ENCODE measurements at regions not wholly inside any gene's neighbourhood (a gene's known extent, or its start where the extent isn't known, plus 50 kb on each side); places are given as distances from the start of the nearest gene placed in this dataset.

GRCh38 chr15:62362144-62362543 is 197.1 kb upstream of the C2CD4B start:
- DNase-seq (ENCODE audit: low spot score) = no peak
- H3K36me3 ChIP-seq (ENCODE audit: control insufficient read depth in 4 of 4, insufficient read depth in 3 of 4, low read depth in 1 of 4, low read length in 3 of 4) = no peaks in the 10 kb centered on the region
- H3K27me3 ChIP-seq (ENCODE audit: control insufficient read depth in 4 of 4, insufficient read depth in 4 of 4, low read length in 3 of 4) = peaks cover 0 to 5% (median 1%) of the 10 kb centered on the region in 4 donors
- H3K9me3 ChIP-seq (ENCODE audit: control insufficient read depth in 4 of 4, low read length in 3 of 4) = no peaks in the 10 kb centered on the region
- no peak overlapping the region for H3K4me3 ChIP-seq (ENCODE audit: low read depth in 1 of 3, low read length in 3 of 3)
- TF ChIP-seq HNF4G (IDR thresholded peaks at IDR 0.05) (no peak), SP1 (IDR thresholded peaks at IDR 0.05) (no peak), FOXA1 (IDR thresholded peaks at IDR 0.05) (no peak), NR2F2 (IDR thresholded peaks at IDR 0.05) (no peak), CTCF (IDR thresholded peaks at IDR 0.05; ENCODE audit: low read depth, low read length, missing input control) (no peak), GABPA (IDR thresholded peaks at IDR 0.05 in 1 of 2, conservative IDR thresholded peaks at IDR 0.05 in 1 of 2) (no peak), REST (IDR thresholded peaks at IDR 0.05) (no peak), JUND (IDR thresholded peaks at IDR 0.05) (no peak), HNF4A (conservative IDR thresholded peaks at IDR 0.05) (no peak), MAX (IDR thresholded peaks at IDR 0.05) (no peak)
- no peaks in the 10 kb centered on the region for H3K4me1 ChIP-seq (ENCODE audit: control insufficient read depth in 4 of 4, insufficient read depth in 4 of 4, low read length in 3 of 4)
- no peak overlapping the region for H3K27ac ChIP-seq (ENCODE audit: low read depth in 1 of 2, low read length in 2 of 2)
- no peak overlapping the region for H3K9ac ChIP-seq (ENCODE audit: low read depth in 1 of 2, low read length in 2 of 2)
- WGBS = 89% methylated on average over 20 of the region's 20 CpGs

DNA sequence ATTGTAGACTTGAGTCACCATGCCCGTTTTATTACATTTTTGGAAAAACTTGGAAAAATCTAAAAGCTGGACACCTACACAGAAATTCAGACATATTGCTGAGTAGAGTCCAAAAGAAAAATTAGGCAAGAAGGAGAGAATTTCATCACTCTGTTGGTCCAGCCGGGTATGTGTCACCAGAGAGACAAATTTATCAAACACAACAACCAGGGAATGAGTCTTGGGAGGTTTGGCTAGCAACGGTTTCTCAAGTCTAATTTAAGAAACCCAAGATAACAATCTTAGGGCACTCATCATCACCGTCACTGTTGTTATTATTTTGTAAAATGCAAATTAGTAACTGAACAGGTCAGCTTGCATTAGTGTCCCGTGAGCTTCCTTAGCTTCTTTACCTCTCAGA is 197.5 kb upstream of the C2CD4B start:
- H3K36me3 ChIP-seq (ENCODE audit: control insufficient read depth in 4 of 4, insufficient read depth in 3 of 4, low read depth in 1 of 4, low read length in 3 of 4) = no peaks in the 10 kb centered on the region
- no peaks in the 10 kb centered on the region for H3K9me3 ChIP-seq (ENCODE audit: control insufficient read depth in 4 of 4, low read length in 3 of 4)
- no peak for DNase-seq (ENCODE audit: low spot score)
- 59% methylated on average over 5 of the region's 5 CpGs for WGBS
- TF ChIP-seq GABPA (IDR thresholded peaks at IDR 0.05 in 1 of 2, conservative IDR thresholded peaks at IDR 0.05 in 1 of 2) = no peak
- no peak for TF ChIP-seq HNF4A (conservative IDR thresholded peaks at IDR 0.05)
- TF ChIP-seq, protein P1, sequence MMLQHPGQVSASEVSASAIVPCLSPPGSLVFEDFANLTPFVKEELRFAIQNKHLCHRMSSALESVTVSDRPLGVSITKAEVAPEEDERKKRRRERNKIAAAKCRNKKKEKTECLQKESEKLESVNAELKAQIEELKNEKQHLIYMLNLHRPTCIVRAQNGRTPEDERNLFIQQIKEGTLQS (IDR thresholded peaks at IDR 0.05) = no peak
- TF ChIP-seq EGR1 (IDR thresholded peaks at IDR 0.05; ENCODE audit: low read depth in 2 of 2) = no peak
- TF ChIP-seq CTCF (IDR thresholded peaks at IDR 0.05; ENCODE audit: low read depth, low read length, missing input control) = no peak
- TF ChIP-seq REST (IDR thresholded peaks at IDR 0.05) = no peak
- TF ChIP-seq NR2F2 (IDR thresholded peaks at IDR 0.05) = no peak
- TF ChIP-seq RXRA (IDR thresholded peaks at IDR 0.05) = no peak
- TF ChIP-seq, protein P2, sequence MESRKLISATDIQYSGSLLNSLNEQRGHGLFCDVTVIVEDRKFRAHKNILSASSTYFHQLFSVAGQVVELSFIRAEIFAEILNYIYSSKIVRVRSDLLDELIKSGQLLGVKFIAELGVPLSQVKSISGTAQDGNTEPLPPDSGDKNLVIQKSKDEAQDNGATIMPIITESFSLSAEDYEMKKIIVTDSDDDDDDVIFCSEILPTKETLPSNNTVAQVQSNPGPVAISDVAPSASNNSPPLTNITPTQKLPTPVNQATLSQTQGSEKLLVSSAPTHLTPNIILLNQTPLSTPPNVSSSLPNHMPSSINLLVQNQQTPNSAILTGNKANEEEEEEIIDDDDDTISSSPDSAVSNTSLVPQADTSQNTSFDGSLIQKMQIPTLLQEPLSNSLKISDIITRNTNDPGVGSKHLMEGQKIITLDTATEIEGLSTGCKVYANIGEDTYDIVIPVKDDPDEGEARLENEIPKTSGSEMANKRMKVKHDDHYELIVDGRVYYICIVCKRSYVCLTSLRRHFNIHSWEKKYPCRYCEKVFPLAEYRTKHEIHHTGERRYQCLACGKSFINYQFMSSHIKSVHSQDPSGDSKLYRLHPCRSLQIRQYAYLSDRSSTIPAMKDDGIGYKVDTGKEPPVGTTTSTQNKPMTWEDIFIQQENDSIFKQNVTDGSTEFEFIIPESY (IDR thresholded peaks at IDR 0.05) = no peak
- no peak for TF ChIP-seq HNF4G (IDR thresholded peaks at IDR 0.05)
- no peak for TF ChIP-seq YY1 (IDR thresholded peaks at IDR 0.05)
- TF ChIP-seq MAX (IDR thresholded peaks at IDR 0.05) = no peak
- H3K4me3 ChIP-seq (ENCODE audit: low read depth in 1 of 3, low read length in 3 of 3) = no peak overlapping the region
- H3K9ac ChIP-seq (ENCODE audit: low read depth in 1 of 2, low read length in 2 of 2) = no peak overlapping the region
- H3K27me3 ChIP-seq (ENCODE audit: control insufficient read depth in 4 of 4, insufficient read depth in 4 of 4, low read length in 3 of 4) = peaks cover 0 to 5% (median 1%) of the 10 kb centered on the region in 4 donors
- no peaks in the 10 kb centered on the region for H3K4me1 ChIP-seq (ENCODE audit: control insufficient read depth in 4 of 4, insufficient read depth in 4 of 4, low read length in 3 of 4)
- no peak overlapping the region for H3K27ac ChIP-seq (ENCODE audit: low read depth in 1 of 2, low read length in 2 of 2)

Data from liver (tissue), 8 donors.